GM12891 (cell line): ENCODE measurements at regions not wholly inside any gene's neighbourhood (a gene's known extent, or its start where the extent isn't known, plus 50 kb on each side); places are given as distances from the start of the nearest gene placed in this dataset.

Source experiments
- PAX5 ChIP-seq: IDR thresholded peaks from 2 replicates; pipeline ENCODE4 v1.6.1; 2011; ENCODE audit warnings: low read length, moderate library complexity, mild to moderate bottlenecking; ENCODE audit not compliant: insufficient read depth, severe bottlenecking
- POLR2A ChIP-seq: IDR thresholded peaks from 2 replicates; pipeline ENCODE4 v1.6.1; 2011; ENCODE audit warnings: low read depth, low read length, control low read depth
- POLR2AphosphoS5 ChIP-seq: IDR thresholded peaks from 2 replicates; pipeline ENCODE4 v1.6.1; 2011; ENCODE audit warnings: low read depth, low read length, control low read depth
- POU2F2 ChIP-seq: IDR thresholded peaks from 2 replicates; pipeline ENCODE4 v1.6.1; 2011; ENCODE audit warnings: low read depth, mild to moderate bottlenecking, control low read depth, low read length, moderate library complexity
- SPI1 ChIP-seq: IDR thresholded peaks from 2 replicates; pipeline ENCODE4 v1.6.1; 2011; ENCODE audit warnings: low read depth, low read length, control low read depth
- TAF1 ChIP-seq: IDR thresholded peaks from 2 replicates; pipeline ENCODE4 v1.6.1; 2011; ENCODE audit warnings: low read depth, low read length, control low read depth

- TF ChIP-seq POLR2A (no peak), POLR2AphosphoS5 (no peak), TAF1 (no peak), SPI1 (no peak), POU2F2 (no peak), PAX5 (no peak)
Measured at GRCh38 chr12:105445249-105445648, 114.8 kb downstream of the C12orf75 start.
